GM11168 (cell line): ENCODE measurements at regions not wholly inside any gene's neighbourhood (a gene's known extent, or its start where the extent isn't known, plus 50 kb on each side); places are given as distances from the start of the nearest gene placed in this dataset.

ENCODE experiments used
- in situ Hi-C: fragments of 300-500 bp; cut with MboI; formaldehyde crosslinking; loops from one replicate; pipeline ENCODE4 v1.12.0; 2022; ENCODE audit warnings: low sequenced_read_pairs; ENCODE audit not compliant: unreplicated experiment

DNA sequence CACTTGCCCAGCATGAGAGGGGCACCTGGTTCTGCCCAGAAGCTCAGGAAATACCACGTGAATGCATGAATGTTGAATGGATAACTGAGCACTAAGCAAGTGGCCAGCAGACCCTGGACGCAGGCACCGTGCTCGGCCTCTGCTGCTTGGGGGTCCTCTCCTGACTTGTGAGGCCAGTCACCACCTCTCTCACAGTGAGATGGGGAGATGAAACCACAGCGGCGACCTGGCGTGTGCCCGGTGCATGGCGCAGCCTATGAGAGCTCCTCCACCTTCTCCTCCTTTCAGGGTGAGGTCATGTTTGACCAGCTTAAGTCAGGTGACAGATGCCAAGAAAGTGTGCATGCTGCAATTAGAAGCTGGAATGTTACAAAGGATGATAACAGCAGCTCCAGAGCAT, 75.5 kb downstream of the HMX1 start:
- in situ Hi-C loops, result no loop called here

DNA sequence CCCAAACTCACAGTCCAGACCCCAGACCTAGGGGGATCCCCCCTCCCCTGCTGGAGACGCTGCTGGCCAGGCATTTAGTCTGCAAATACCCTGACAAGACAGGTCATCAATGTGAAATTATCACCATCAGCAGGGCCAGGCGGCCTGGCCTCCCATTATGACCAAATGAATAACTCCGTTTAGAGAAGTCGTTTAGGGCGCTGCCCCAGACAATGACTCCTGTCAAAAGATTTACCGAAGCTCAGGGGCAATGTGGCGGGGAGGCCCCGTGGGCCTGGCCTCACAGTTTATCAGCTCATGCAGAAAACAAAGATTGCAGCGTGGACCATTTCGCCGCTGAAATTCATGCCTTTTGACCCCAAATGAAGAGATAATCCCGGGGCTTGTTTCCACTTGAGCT, 76.5 kb downstream of the HMX1 start:
- in situ Hi-C loops, result no loop called here

DNA sequence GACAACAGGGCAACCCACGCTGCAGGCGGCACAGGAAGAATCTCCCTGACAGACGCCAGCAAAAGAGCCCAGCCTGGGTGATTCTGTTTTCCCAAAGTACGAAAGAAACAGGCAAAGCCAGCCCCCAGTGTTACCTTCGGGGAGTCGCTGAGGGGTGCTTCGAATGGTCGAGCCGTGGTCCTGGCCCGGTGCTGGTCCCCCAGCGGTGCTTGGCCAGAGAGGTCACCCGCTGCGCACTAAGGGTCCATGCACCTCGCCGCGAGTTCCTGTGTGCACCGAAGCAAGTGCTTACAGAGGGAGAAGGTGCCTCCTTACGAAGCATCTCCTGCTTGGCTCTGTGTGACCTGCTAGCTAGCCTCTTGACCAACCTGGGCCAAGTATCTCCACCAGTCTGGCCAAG, 77.1 kb downstream of the HMX1 start:
- in situ Hi-C loops, result no loop called here

DNA sequence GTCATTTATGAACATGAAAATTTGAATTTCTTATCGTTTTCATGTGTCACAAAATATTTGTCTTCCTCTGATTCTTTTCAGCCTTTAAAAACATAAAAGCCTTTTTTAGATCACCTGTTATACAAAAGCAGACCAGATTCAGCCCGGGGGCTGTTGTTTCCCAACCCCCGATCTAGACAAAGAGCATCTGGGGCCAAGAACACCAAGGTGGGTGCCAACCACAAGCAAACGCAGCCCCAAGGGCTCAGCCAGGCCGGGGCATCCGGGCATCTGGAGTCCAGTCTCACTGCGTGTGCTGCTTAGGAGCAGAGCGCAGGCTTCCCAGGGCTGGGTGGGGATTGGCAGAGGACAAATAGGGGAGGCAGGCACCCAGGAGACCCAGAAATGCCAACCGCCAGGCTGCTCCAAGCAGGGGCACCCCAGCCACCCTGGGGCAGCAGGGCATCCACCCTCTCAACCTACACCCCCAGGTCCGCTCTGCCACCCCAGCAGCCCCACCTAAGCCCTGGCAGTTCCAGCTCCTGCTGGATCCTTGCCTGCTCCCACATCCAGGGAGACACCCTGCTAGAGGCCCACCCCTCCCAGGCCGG, 78.0 kb downstream of the HMX1 start:
- in situ Hi-C loops, result no loop called here

DNA sequence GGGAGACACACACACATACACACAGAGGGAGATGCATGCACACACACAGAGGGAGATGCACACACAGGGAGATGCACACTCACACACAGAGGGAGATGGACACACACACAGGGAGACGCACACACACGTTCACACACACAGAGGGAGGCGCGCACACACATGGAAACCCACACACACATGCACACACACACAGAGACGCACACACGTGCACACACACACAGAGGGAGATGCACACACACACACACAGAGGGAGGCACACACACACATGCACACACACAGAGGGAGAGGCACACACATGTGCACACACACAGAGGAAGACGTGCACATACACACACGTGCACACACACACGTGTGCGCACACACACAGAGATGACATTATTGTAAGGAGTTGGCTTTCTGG, 79.1 kb downstream of the HMX1 start:
- in situ Hi-C loops, result no loop called here

DNA sequence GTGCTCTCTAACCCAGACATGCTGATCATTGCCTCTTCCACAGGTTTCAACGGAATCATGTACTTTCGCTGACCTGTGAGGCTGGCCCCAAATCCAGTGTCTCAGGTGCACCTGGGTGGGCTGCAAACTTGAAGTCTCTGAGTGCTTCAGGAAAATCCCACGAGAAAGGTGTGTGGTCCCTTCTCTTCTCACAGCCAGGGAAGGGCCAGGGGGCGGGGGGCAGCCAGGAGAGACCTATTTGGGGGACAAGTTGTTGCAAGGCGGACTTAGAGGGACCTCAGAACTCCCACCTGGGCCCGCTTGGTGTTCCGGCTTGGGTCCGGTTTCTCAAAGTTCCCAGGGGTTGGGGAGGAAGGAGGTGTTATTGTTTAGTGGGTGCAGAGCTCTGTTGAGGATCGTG, 80.0 kb downstream of the HMX1 start:
- in situ Hi-C loops, result no loop called here

DNA sequence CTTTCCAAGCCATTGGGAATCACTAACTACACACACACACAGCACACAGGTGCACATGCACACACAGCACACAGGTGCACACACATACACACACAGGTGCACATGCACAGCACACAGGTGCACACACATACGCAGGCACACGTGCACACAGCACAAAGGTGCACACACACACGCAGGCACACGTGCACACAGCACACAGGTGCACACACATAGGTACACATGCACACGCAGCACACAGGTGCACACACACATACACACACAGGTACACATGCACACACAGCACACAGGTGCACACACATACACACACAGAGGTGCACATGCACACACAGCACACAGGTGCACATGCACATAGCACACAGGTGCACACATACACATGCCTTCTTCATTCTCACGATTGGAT, 80.9 kb downstream of the HMX1 start:
- in situ Hi-C loops, result no loop called here

DNA sequence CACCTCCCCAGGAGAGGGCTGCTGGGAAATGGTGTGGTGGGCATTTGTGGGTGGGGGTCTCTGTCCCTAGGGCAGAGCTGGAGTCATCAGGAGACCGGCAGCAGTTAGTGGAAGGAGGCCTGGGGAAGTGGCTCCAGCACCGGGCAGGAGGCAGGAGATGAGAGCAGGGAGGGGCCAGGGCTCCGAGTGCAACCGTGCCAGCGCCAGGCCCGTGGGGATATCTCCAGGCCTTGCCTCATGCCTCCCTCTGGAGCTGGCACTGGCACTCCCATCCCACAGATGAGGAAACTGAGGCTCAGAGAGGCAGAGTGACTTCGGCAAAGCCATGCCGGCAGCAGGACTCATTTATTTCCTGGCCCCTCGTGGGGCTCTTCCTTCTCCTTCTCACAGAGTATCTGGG, 83.5 kb downstream of the HMX1 start:
- in situ Hi-C loops, result loop anchor here (5.0 kb wide), 1 partner anchor 39 kb away; no protein-coding TSS in a partner anchor

DNA sequence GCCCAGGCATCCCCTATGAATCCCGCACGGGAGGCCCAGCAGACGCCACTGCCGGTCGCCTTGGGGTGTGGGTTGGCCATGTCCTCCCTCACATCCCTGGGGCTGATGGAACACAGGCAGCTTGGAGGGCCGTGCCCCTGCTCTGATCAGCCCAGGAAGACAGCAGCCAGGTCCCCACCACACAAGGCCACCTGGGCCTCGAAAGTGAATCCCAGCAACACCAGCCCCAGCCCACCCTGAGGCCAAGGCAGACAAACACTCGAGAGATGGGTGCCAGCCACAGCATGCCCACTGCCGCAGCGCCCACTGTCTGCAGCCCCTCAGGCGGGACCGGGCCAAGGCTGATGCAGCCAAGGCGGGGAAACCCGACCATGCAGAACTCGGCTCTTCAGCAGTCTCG, 85.5 kb downstream of the HMX1 start:
- in situ Hi-C loops, result loop anchor here (5.0 kb wide), 1 partner anchor 41 kb away; no protein-coding TSS in a partner anchor

DNA sequence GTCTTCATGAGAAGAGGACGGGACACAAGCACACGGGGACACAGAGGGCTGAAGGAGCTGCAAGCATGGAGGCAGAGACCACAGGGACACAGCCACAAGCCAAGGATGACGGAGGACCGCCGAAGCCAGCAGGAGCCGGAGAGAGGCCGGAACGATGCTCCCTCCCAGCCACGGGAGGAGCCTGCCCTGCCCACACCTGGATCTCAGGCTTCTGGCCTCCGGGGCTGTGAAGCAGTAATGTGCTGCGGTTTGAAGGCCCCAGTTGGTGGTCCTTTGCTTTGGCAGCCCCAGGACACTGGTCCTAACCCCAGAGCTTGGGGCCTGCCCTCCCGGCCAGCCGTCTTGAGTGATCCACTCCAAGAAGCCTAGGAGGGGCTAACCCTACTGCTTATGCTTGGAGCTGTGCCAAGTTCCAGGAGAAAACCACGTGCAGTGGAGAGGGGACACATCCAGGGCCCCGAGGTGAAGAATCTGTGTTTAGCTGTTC, 85.9 kb downstream of the HMX1 start:
- in situ Hi-C loops, result loop anchor here (5.0 kb wide), 1 partner anchor 42 kb away; no protein-coding TSS in a partner anchor

DNA sequence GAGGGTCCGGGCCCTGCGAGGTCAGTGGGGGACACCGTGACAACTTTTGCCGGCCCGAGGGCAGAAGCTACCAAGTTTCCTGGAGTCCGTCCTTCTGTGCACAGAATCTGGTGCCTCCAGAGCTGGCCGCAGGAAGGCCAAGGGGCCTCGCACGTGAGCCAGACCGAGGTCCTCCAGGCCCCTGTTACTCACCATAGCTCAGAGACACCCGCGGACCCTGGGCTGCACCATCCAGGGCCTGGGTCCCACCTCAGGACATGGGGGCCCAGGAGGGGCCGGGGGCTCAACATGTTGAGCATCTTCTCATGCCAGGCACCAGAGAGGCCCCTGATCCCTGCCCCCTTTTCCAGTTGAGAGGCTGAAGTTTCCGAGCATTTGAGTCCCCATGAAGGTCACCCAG, 87.9 kb downstream of the HMX1 start:
- in situ Hi-C loops, result no loop called here

DNA sequence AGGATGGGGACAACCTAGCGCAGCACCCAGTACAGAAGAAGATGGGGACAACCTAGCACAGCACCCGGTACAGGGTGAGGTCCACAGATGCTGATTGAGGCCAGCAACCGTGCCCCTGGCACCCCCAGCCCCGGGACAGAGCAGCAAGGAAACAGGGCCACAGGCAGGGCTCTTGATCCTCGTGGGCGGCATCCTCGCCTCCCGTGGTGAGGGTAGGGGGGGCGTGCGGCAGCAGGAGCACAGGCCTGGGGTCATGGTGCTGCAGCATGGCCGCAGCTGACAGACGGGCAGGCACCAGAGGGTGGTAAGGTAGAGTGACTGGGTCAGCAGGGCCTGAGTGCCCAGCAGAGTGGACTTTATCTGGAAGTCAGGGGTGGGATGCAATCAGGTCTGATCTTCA, 89.5 kb downstream of the HMX1 start:
- in situ Hi-C loops, result no loop called here

DNA sequence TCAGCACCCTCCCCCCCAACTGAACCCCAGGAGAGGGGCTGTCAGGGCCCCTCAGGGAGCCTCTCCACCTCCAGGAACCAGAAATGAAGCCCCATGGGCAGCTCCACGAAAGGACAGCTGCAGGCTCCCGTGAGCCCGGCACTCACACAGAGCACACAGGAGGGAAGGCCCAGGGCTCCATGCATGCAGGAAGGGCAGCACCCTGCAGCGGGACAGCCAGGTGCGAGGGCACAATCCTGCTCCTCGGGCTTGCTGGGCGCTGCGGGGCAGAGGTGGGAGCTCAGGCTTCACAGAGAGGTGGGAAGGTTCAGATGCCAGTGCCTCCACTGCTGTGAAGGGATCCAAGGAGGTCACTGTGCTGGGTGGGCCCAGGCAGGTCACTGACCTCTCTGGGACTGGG, 90.0 kb downstream of the HMX1 start:
- in situ Hi-C loops, result no loop called here

DNA sequence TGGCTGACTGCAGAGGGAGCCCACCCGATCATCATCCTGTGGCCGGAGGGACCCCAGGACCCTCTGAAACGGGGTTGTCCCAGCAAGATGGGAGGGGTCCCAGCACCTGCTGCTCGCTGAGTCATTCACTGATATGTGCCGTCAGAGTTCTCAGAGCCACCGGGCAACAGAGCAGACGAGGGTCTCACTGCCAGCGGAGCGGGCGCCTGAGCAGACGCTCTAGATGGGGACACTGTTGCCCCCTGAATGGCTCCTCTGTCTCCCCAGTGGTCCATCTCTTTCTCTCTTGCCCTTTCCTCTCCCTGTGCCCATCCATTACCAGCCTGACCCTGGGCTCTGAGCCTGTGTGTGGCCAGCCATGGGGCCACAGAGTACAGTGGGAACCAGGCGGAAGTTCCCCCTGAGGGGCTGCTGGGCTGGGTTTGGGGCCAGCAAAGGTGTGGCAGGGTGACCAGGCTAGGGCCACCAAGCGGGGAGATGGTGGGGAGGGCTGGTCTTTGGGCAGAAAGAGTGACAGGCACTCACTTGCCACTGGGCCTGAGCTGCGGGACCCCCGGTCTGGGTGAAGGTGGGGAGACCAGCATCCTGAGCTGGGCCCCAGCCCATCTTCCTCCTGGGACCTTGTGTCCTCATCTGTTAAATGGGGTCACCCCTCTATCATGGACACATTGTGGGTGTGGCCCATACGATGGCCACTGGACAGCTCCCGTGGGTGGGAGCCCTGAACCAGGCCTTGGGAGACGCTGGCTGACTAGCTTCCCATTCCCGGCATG, 90.9 kb downstream of the HMX1 start:
- in situ Hi-C loops, result no loop called here

DNA sequence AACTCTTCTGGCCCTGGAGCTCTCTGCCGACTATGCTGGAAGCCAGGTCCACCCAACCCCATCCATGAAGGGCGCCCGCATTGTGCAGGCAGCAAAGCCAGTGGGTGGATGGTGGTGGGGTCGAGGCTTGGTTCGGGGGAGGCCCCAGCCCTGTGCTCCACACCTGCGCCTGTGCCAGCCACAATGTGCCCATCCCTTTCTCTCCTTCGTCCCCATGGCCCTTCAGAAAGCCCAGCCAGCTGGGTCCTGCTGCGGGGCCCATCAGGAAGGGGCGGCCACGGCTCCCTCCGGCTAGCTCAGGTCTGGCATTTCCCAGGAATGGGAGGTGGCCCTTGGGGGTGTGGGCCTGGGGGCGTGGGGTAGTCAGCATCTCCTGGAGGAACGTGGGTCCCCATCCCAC, 91.6 kb downstream of the HMX1 start:
- in situ Hi-C loops, result no loop called here

DNA sequence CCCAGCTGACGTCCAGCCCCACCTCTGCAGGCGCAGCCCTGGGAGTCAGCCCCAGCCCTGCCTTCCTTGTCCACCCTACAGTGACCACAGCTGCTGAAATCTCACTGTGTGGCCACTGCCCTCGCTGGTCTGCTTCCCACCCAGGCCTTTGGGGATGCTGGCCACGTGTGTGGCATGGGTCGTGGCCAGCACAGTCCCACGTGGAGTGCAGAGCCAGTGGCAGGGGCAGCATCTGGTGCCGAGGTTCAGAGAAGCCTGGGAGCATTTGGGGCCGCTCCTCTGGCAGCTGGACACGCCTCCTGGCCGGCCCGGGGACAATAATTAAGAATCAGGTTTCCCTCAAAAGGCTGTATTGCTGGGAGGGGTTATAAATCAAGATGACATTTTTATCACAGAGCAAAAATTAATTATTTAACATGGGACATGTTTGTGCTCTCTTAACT, 92.1 kb downstream of the HMX1 start:
- in situ Hi-C loops, result no loop called here

DNA sequence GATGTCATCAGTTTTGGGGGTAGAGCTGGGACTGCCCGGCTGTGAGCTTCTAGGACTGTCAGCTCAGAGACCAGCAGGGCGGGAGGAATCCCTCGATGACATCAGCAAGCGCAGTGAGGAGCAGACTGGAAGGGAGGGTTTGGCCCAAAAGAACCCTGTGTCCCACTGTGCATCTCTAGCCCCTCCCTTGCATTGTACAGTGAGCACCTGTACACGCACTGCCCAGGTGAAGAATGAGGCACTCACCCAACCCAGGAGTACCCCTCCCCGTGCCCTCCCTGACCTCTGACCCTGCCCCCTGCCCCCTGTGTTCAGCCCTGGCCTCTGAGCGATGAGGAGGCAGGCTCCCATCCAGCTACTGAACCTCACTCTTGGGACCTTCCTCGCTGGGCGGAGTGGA, 92.9 kb downstream of the HMX1 start:
- in situ Hi-C loops, result no loop called here

DNA sequence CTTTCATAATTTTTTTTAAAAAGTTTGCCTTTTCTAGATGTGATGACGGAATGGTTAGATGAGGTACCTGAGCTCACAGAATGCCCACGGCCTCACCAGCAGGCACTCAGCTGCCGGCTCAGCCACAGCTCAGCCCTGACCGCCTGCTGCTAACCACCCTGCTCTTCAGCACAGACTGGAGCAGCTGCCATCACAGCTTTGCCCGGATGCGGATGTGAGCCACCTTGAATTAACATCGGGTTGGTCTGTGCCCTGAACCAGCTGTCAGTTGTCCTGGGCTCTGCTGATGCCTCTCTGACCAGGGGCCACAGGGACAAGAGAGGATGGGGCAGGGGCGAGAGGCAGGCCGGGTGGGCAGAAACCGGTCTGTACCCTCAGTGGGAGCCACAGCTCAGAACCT, 93.3 kb downstream of the HMX1 start:
- in situ Hi-C loops, result no loop called here

DNA sequence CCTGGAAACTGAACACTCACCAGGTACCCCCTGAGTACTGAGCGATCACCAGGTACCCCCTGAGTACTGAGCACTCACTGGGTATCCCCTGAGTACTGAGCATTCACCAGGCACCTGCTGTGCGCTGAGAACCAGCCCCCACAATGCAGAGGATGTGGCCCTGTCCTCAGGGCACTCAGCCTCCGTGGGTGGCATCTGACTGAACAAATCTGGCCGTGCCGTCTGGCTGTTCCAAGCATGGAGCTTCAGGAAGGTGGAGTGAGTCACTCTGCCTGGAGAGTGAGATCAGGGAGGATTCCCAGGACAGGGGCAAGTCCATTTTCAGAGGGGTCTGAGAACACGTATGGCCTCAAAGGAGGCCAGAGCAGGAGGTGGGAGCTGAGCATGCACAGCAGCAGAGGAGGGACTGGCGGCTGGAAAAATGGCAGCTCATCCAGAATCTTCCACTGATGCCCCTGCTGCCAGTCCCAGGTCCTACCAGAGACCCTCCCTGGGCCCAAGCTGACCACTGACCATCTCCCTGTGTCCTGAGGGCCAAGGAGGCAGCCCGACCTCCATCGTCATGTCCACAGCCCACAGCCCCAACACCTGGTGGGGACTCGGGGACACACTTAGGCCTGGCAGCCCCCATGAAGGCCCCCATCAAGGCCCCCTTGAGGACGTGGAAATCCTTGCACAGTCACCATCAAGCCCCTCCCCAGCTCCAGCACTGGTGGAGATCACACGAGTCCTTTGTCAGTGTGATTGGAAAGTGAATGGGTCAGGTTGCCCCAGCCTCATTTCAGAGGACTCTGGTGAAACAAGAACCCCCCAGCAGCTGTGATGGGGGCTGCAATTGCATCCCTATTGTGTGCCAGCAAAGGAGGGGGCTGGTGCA, 94.1 kb downstream of the HMX1 start:
- in situ Hi-C loops, result no loop called here

DNA sequence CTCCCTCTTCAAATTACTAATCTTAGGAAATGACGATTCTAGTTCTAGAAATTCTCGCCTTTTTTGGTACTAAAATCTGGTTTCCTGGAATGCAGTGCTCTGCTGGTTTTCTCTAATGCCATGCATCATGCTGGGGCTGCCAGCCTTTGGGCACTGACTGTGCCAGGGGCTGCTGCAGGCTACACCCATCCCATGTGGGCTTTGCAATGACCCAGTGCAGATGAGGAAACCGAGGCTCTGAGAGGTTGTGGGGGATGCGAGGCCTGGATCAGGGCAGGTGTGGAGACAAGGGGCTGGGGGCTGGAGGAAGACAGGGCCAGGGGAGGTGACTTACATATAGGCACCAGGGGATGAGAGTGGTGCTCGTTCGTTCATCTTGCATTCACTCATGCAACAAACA, 95.3 kb downstream of the HMX1 start:
- in situ Hi-C loops, result no loop called here
